ENCODE measurements at regions not wholly inside any gene's neighbourhood (a gene's known extent, or its start where the extent isn't known, plus 50 kb on each side); places are given as distances from the start of the nearest gene placed in this dataset.

- TF ChIP-seq CTCF (IDR thresholded peaks at IDR 0.05 in 2 of 3, conservative IDR thresholded peaks at IDR 0.05 in 1 of 3; ENCODE audit: insufficient read depth in 2 of 3, low read depth in 1 of 3, low read length in 3 of 3) (no peak), ZNF224 (CRISPR knock-in tag; IDR thresholded peaks at IDR 0.05) (no peak), ZNF408 (CRISPR knock-in tag; IDR thresholded peaks at IDR 0.05; ENCODE audit: low read depth) (no peak), ZBTB2 (IDR thresholded peaks at IDR 0.05) (no peak)
Measured at GRCh38 chr7:124428781-124429180, 336.8 kb downstream of the GPR37 start (continued).

- H3K9me3 ChIP-seq (replicated peaks; ENCODE audit: control insufficient read depth, insufficient read depth, low read depth, low read length): no peaks in the 10 kb centered on the region; the same call in 1 of the 2 replicates
- no peaks in the 10 kb centered on the region for H3K27me3 ChIP-seq (ENCODE audit: control insufficient read depth in 2 of 2, insufficient read depth in 2 of 2, low read length in 2 of 2)
- ATAC-seq (no peak), FAIRE-seq (no peak), DNase-seq (ENCODE audit: extremely low read depth in 1 of 4, low spot score in 3 of 4) (no peak)
- no TSS peak for BruUV-seq (replicated peaks)
- in situ Hi-C loops (cut with MboI): no loop called here
- no peaks in the 10 kb centered on the region for H3K4me1 ChIP-seq (replicated peaks in 1 of 2; ENCODE audit: control insufficient read depth in 2 of 2, insufficient read depth in 2 of 2, low read length in 2 of 2)
- H3K9me1 ChIP-seq (ENCODE audit: control insufficient read depth, insufficient read depth, low read length): no peaks in the 10 kb centered on the region
- no peak overlapping the region for H3K27ac ChIP-seq (ENCODE audit: extremely low read depth, low read depth, low read length)
- H3K9ac ChIP-seq (ENCODE audit: insufficient read depth in 1 of 2, low read depth in 2 of 2, low read length in 2 of 2): no peak overlapping the region
- no peak overlapping the region for H3K4me2 ChIP-seq (ENCODE audit: insufficient read depth, low read length)
- no peaks in the 10 kb centered on the region for H3K36me3 ChIP-seq (ENCODE audit: control insufficient read depth, insufficient read depth, low read length)
- H2AFZ ChIP-seq (ENCODE audit: low read depth, low read length): no peak overlapping the region
- H3K4me3 ChIP-seq: no peak overlapping the region
- intact Hi-C loops (cut with micrococcal nuclease): no loop called here
- ChIA-PET CTCF (ENCODE audit: low intra/inter-chr PET ratio) (no interaction called here), POLR2A (no interaction called here)
- H3K79me2 ChIP-seq (ENCODE audit: control insufficient read depth, insufficient read depth, low read length): no peaks in the 10 kb centered on the region
- H4K20me1 ChIP-seq (replicated peaks; ENCODE audit: control insufficient read depth, insufficient read depth, low read length): no peaks in the 10 kb centered on the region
- no peak for TF ChIP-seq SNRNP70 (optimal IDR thresholded peaks at IDR 0.05; ENCODE audit: low read depth, low read length)
- no peak for TF ChIP-seq ZNF75A (CRISPR knock-in tag; IDR thresholded peaks at IDR 0.05)
- TF ChIP-seq TFAP4 (CRISPR knock-in tag; IDR thresholded peaks at IDR 0.05; ENCODE audit: borderline replicate concordance): no peak
- TF ChIP-seq ZNF398 (CRISPR knock-in tag; IDR thresholded peaks at IDR 0.05): no peak
- no peak for TF ChIP-seq CBX8 (IDR thresholded peaks at IDR 0.05; ENCODE audit: borderline replicate concordance, extremely low read depth, low read depth, low read length, poor library complexity, severe bottlenecking)
- TF ChIP-seq ZFPM2 (CRISPR knock-in tag; IDR thresholded peaks at IDR 0.05): no peak
- TF ChIP-seq E2F8 (IDR thresholded peaks at IDR 0.05; ENCODE audit: low read depth, partially characterized antibody): no peak
- TF ChIP-seq SREBF2 (CRISPR knock-in tag; IDR thresholded peaks at IDR 0.05): no peak
- no peak for TF ChIP-seq PHB2 (IDR thresholded peaks at IDR 0.05; ENCODE audit: low read depth)
Measured at GRCh38 chr7:124426621-124427020, 339.0 kb downstream of the GPR37 start.

All from K562 (cell line).